GM23338 (cell line): ENCODE measurements at regions not wholly inside any gene's neighbourhood (a gene's known extent, or its start where the extent isn't known, plus 50 kb on each side); places are given as distances from the start of the nearest gene placed in this dataset.

Source experiments
- ATAC-seq: fragments of 200-7000 bp; cut with Tn5 transposase; 3 replicates; pipeline ENCODE4 v1.9.1; 2020
- DNase-seq: peaks from one replicate; pipeline ENCODE4 v3.0.0-alpha.2; 2015; ENCODE audit warnings: low spot score
- H2AFZ ChIP-seq: fragments of 200-600 bp; sonication (generic); 2 replicates; pipeline ENCODE4 v1.8.0; 2016; ENCODE audit warnings: antibody characterized with exemption, mild to moderate bottlenecking, moderate library complexity
- H3F3A ChIP-seq: fragments of 200-600 bp; sonication (generic); replicated peaks from 2 replicates; pipeline ENCODE4 v1.8.0; 2017; ENCODE audit warnings: antibody characterized with exemption, mixed run types, low read depth
- H3K27ac ChIP-seq: fragments of 200-600 bp; sonication (generic); 2 replicates; pipeline ENCODE4 v1.6.1; 2016; ENCODE audit warnings: low read depth
- H3K27me3 ChIP-seq: fragments of 200-600 bp; sonication (generic); 2 replicates; pipeline ENCODE4 v1.8.0; 2016; ENCODE audit warnings: mild to moderate bottlenecking, mixed run types, moderate library complexity; ENCODE audit not compliant: insufficient read depth
- H3K36me3 ChIP-seq: fragments of 200-600 bp; sonication (generic); 2 replicates; pipeline ENCODE4 v1.8.0; 2016; ENCODE audit warnings: mild to moderate bottlenecking; ENCODE audit not compliant: insufficient read depth
- H3K4me1 ChIP-seq: fragments of 200-600 bp; sonication (generic); 2 replicates; pipeline ENCODE4 v1.8.0; 2016; ENCODE audit warnings: mild to moderate bottlenecking, moderate library complexity; ENCODE audit not compliant: insufficient read depth
- H3K4me2 ChIP-seq: fragments of 200-600 bp; sonication (generic); 2 replicates; pipeline ENCODE4 v1.7.1; 2017; ENCODE audit warnings: mixed run types
- H3K4me3 ChIP-seq: fragments of 200-600 bp; sonication (generic); 2 replicates; pipeline ENCODE4 v1.6.1; 2016; ENCODE audit warnings: mixed run types
- H3K79me2 ChIP-seq: fragments of 200-600 bp; sonication (generic); replicated peaks from 2 replicates; pipeline ENCODE4 v1.8.0; 2017; ENCODE audit warnings: mild to moderate bottlenecking; ENCODE audit not compliant: insufficient read depth
- H3K9me2 ChIP-seq: fragments of 200-600 bp; sonication (generic); 2 replicates; pipeline ENCODE4 v1.8.0; 2017; ENCODE audit not compliant: insufficient read depth
- H4K20me1 ChIP-seq: fragments of 200-600 bp; sonication (generic); replicated peaks from 2 replicates; pipeline ENCODE4 v1.8.0; 2017; ENCODE audit warnings: mild to moderate bottlenecking; ENCODE audit not compliant: insufficient read depth
- H3K27ac Mint-ChIP-seq: 2 replicates; pipeline ENCODE4 v1.8.0; 2020; ENCODE audit warnings: inconsistent platforms, mild to moderate bottlenecking, moderate library complexity, mixed read lengths
- H3K27me3 Mint-ChIP-seq: 3 replicates; pipeline ENCODE4 v1.8.0; 2022; ENCODE audit warnings: low read depth, mild to moderate bottlenecking, moderate library complexity, mixed read lengths, inconsistent platforms; ENCODE audit not compliant: insufficient read depth, poor library complexity
- H3K36me3 Mint-ChIP-seq: 3 replicates; pipeline ENCODE4 v1.8.0; 2021; ENCODE audit warnings: low read depth, mild to moderate bottlenecking, inconsistent platforms, moderate library complexity, mixed read lengths
- H3K4me1 Mint-ChIP-seq: 3 replicates; pipeline ENCODE4 v1.8.0; 2020; ENCODE audit warnings: mild to moderate bottlenecking, inconsistent platforms, mixed read lengths
- H3K4me3 Mint-ChIP-seq: 3 replicates; pipeline ENCODE4 v1.8.0; 2021; ENCODE audit warnings: moderate library complexity, mild to moderate bottlenecking, inconsistent platforms, mixed read lengths
- H3K9me3 Mint-ChIP-seq: 3 replicates; pipeline ENCODE4 v1.8.0; 2020; ENCODE audit warnings: moderate library complexity, mild to moderate bottlenecking, inconsistent platforms, mixed read lengths
- EZH2 ChIP-seq: fragments of 200-600 bp; sonication (generic); IDR thresholded peaks from one replicate; pipeline ENCODE4 v1.8.0; 2017; ENCODE audit warnings: antibody characterized with exemption, mild to moderate bottlenecking, low read depth; ENCODE audit not compliant: unreplicated experiment
- NANOG ChIP-seq: IDR thresholded peaks from 2 replicates; pipeline ENCODE4 v1.6.1; 2016; ENCODE audit warnings: antibody characterized with exemption, borderline replicate concordance
- POLR2AphosphoS5 ChIP-seq: IDR thresholded peaks from 2 replicates; pipeline ENCODE4 v1.6.1; 2016; ENCODE audit warnings: antibody characterized with exemption, low read depth
- STAT1 ChIP-seq: IDR thresholded peaks from one replicate; pipeline ENCODE4 v1.6.1; 2016; ENCODE audit warnings: antibody characterized with exemption; ENCODE audit not compliant: unreplicated experiment
- ZNF114 ChIP-seq: fragments of 250-450 bp; sonication (Bioruptor Pico); IDR thresholded peaks from 2 replicates; pipeline ENCODE4 v1.5.0; 2020; ENCODE audit warnings: mild to moderate bottlenecking, moderate library complexity
- TF ChIP-seq, protein P1 (sequence below): IDR thresholded peaks from one replicate; pipeline ENCODE4 v1.6.1; 2018; ENCODE audit warnings: antibody characterized with exemption; ENCODE audit not compliant: unreplicated experiment
- TF ChIP-seq, protein P2 (sequence below), 2 experiments: fragments of 200-600 bp in 1 of 2; sonication (generic) in 1 of 2; conservative IDR thresholded peaks; 2 replicates each; pipeline versions ENCODE4 v1.5.1 to v1.6.1; 2016 to 2017; ENCODE audit warnings: antibody characterized with exemption in 2 of 2, low read depth in 2 of 2, mild to moderate bottlenecking in 2 of 2, moderate library complexity in 1 of 2
- TF ChIP-seq, protein P3 (sequence below): IDR thresholded peaks from 2 replicates; pipeline ENCODE4 v1.6.1; 2016; ENCODE audit warnings: antibody characterized with exemption
- TF ChIP-seq, protein P4 (sequence below): fragments of 250-450 bp; sonication (Bioruptor Pico); IDR thresholded peaks from 2 replicates; pipeline ENCODE4 v1.5.0; 2020; ENCODE audit warnings: mild to moderate bottlenecking, moderate library complexity

DNA sequence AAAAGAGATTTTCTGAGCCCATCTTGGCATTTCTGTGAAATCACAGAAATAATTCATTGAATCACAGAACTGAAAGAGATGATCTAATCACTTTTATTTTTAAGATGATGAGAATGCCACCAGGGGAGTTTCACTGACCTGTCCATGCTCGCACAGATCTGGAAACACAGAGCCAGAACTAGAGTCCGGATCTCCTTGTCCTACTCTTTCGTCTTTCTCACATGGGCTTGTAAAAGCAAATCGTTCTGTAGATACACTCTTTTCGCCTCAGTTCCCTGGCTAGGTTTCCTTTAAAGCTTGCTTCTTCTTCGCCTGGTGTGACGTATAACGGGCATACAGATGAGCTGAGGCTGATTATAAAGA, 122.5 kb upstream of the SPRED1 start (continued):
- TF ChIP-seq, protein P1, sequence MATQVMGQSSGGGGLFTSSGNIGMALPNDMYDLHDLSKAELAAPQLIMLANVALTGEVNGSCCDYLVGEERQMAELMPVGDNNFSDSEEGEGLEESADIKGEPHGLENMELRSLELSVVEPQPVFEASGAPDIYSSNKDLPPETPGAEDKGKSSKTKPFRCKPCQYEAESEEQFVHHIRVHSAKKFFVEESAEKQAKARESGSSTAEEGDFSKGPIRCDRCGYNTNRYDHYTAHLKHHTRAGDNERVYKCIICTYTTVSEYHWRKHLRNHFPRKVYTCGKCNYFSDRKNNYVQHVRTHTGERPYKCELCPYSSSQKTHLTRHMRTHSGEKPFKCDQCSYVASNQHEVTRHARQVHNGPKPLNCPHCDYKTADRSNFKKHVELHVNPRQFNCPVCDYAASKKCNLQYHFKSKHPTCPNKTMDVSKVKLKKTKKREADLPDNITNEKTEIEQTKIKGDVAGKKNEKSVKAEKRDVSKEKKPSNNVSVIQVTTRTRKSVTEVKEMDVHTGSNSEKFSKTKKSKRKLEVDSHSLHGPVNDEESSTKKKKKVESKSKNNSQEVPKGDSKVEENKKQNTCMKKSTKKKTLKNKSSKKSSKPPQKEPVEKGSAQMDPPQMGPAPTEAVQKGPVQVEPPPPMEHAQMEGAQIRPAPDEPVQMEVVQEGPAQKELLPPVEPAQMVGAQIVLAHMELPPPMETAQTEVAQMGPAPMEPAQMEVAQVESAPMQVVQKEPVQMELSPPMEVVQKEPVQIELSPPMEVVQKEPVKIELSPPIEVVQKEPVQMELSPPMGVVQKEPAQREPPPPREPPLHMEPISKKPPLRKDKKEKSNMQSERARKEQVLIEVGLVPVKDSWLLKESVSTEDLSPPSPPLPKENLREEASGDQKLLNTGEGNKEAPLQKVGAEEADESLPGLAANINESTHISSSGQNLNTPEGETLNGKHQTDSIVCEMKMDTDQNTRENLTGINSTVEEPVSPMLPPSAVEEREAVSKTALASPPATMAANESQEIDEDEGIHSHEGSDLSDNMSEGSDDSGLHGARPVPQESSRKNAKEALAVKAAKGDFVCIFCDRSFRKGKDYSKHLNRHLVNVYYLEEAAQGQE, result no peak
- TF ChIP-seq, protein P2, sequence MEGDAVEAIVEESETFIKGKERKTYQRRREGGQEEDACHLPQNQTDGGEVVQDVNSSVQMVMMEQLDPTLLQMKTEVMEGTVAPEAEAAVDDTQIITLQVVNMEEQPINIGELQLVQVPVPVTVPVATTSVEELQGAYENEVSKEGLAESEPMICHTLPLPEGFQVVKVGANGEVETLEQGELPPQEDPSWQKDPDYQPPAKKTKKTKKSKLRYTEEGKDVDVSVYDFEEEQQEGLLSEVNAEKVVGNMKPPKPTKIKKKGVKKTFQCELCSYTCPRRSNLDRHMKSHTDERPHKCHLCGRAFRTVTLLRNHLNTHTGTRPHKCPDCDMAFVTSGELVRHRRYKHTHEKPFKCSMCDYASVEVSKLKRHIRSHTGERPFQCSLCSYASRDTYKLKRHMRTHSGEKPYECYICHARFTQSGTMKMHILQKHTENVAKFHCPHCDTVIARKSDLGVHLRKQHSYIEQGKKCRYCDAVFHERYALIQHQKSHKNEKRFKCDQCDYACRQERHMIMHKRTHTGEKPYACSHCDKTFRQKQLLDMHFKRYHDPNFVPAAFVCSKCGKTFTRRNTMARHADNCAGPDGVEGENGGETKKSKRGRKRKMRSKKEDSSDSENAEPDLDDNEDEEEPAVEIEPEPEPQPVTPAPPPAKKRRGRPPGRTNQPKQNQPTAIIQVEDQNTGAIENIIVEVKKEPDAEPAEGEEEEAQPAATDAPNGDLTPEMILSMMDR (conservative IDR thresholded peaks at IDR 0.05; ENCODE audit: low read depth in 2 of 2), result no peak
- TF ChIP-seq STAT1 (no peak), EZH2 (no peak), ZNF114 (CRISPR knock-in tag) (no peak), NANOG (no peak)
- TF ChIP-seq, protein P3, sequence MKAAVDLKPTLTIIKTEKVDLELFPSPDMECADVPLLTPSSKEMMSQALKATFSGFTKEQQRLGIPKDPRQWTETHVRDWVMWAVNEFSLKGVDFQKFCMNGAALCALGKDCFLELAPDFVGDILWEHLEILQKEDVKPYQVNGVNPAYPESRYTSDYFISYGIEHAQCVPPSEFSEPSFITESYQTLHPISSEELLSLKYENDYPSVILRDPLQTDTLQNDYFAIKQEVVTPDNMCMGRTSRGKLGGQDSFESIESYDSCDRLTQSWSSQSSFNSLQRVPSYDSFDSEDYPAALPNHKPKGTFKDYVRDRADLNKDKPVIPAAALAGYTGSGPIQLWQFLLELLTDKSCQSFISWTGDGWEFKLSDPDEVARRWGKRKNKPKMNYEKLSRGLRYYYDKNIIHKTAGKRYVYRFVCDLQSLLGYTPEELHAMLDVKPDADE, result no peak

DNA sequence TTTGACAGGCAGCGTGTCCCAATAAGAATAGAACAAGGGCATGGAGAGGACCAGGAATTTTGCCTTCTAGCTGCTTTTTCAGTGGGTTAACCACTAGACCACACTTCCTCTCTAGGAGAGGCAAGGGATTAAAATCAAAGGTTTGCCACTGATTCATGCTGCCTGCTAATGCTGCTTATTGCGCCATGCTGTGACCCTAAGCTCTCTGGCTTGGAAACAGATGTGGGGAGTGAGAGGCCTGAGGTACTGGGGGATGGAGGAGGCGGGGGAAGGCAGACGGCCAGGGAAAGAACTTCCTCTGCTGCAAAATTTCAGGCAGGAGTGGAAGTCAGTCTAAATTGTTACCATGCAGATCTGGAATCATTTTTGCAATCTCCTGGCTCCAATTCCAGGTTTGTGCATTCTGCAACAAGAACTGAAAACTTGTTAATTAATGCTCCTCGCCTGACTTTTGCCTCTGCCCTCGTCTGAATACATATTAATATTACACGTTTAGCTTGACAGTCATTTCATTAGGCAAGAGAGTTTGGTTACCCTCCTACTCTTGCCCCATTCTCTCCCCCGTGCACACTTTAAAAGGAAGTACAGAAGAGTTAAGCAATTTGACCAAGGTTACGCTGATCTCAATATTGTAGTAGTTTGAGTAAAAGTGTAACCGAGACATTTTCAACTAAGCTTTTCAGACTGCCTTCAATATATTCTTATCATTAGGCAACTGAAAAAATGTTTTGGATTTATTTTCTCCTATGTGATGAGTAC, 121.7 kb upstream of the SPRED1 start:
- H3K79me2 ChIP-seq, result no peaks in the 10 kb centered on the region
- peak overlapping the region; percentile 84; the same call in 1 of the 2 replicates for H2AFZ ChIP-seq
- no peaks in the 10 kb centered on the region for H3F3A ChIP-seq
- Mint-ChIP-seq H3K27me3 (no peaks in the 10 kb centered on the region), H3K36me3 (no peaks in the 10 kb centered on the region), H3K9me3 (no peaks in the 10 kb centered on the region; the same call in 2 of the 3 replicates), H3K4me3 (no peak overlapping the region), H3K4me1 (peaks cover 15% of the 10 kb centered on the region), H3K27ac (no peak overlapping the region)
- ATAC-seq (peak; percentile 80), DNase-seq (peak; percentile 28)
- no peaks in the 10 kb centered on the region for H3K36me3 ChIP-seq
- no peaks in the 10 kb centered on the region for H3K4me1 ChIP-seq
- H4K20me1 ChIP-seq, result no peaks in the 10 kb centered on the region
- no peaks in the 10 kb centered on the region for H3K27me3 ChIP-seq
- no peak overlapping the region for H3K4me2 ChIP-seq
- H3K4me3 ChIP-seq, result no peak overlapping the region
- no peaks in the 10 kb centered on the region for H3K9me2 ChIP-seq
- H3K27ac ChIP-seq, result no peak overlapping the region
- TF ChIP-seq STAT1 (no peak), ZNF114 (CRISPR knock-in tag) (no peak), POLR2AphosphoS5 (no peak)
- TF ChIP-seq, protein P4, sequence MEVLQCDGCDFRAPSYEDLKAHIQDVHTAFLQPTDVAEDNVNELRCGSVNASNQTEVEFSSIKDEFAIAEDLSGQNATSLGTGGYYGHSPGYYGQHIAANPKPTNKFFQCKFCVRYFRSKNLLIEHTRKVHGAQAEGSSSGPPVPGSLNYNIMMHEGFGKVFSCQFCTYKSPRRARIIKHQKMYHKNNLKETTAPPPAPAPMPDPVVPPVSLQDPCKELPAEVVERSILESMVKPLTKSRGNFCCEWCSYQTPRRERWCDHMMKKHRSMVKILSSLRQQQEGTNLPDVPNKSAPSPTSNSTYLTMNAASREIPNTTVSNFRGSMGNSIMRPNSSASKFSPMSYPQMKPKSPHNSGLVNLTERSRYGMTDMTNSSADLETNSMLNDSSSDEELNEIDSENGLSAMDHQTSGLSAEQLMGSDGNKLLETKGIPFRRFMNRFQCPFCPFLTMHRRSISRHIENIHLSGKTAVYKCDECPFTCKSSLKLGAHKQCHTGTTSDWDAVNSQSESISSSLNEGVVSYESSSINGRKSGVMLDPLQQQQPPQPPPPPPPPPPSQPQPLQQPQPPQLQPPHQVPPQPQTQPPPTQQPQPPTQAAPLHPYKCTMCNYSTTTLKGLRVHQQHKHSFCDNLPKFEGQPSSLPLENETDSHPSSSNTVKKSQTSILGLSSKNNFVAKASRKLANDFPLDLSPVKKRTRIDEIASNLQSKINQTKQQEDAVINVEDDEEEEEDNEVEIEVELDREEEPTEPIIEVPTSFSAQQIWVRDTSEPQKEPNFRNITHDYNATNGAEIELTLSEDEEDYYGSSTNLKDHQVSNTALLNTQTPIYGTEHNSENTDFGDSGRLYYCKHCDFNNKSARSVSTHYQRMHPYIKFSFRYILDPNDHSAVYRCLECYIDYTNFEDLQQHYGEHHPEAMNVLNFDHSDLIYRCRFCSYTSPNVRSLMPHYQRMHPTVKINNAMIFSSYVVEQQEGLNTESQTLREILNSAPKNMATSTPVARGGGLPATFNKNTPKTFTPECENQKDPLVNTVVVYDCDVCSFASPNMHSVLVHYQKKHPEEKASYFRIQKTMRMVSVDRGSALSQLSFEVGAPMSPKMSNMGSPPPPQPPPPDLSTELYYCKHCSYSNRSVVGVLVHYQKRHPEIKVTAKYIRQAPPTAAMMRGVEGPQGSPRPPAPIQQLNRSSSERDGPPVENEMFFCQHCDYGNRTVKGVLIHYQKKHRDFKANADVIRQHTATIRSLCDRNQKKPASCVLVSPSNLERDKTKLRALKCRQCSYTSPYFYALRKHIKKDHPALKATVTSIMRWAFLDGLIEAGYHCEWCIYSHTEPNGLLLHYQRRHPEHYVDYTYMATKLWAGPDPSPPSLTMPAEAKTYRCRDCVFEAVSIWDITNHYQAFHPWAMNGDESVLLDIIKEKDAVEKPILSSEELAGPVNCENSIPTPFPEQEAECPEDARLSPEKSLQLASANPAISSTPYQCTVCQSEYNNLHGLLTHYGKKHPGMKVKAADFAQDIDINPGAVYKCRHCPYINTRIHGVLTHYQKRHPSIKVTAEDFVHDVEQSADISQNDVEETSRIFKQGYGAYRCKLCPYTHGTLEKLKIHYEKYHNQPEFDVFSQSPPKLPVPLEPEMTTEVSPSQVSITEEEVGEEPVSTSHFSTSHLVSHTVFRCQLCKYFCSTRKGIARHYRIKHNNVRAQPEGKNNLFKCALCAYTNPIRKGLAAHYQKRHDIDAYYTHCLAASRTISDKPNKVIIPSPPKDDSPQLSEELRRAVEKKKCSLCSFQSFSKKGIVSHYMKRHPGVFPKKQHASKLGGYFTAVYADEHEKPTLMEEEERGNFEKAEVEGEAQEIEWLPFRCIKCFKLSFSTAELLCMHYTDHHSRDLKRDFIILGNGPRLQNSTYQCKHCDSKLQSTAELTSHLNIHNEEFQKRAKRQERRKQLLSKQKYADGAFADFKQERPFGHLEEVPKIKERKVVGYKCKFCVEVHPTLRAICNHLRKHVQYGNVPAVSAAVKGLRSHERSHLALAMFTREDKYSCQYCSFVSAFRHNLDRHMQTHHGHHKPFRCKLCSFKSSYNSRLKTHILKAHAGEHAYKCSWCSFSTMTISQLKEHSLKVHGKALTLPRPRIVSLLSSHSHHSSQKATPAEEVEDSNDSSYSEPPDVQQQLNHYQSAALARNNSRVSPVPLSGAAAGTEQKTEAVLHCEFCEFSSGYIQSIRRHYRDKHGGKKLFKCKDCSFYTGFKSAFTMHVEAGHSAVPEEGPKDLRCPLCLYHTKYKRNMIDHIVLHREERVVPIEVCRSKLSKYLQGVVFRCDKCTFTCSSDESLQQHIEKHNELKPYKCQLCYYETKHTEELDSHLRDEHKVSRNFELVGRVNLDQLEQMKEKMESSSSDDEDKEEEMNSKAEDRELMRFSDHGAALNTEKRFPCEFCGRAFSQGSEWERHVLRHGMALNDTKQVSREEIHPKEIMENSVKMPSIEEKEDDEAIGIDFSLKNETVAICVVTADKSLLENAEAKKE (CRISPR knock-in tag), result no peak
